ENCODE measurements at regions not wholly inside any gene's neighbourhood (a gene's known extent, or its start where the extent isn't known, plus 50 kb on each side); places are given as distances from the start of the nearest gene placed in this dataset.
A peak's percentile ranks its signal among the peaks of the same experiment; 100 is the strongest.
"Not testable (repeated sequence)": the region's sequence is repeated elsewhere in the genome, so short reads cannot be mapped to it uniquely, and the experiment has no call there.

DNA sequence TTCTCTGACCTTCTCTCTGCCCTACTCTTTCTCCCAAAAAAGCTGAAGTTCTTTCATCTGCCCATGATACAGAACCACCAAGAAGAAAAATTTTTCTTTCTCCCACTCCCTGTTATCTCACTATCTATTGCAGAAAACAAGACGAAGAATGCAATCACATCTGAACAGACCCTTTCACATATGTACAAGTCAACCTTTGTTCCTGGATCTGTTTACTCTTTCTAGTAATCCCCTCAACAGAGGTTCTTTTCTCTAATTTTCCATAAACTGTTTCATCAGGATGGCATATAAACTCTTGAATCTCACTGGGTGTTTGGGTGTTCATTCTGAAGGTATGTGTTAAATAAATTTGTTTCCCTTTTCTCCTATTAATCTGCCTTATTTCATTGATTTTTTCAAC is 1262.7 kb upstream of the NRXN1 start:
- no peak overlapping the region for H3K4me3 ChIP-seq (ENCODE audit: low read depth, low read length)

GRCh38 chr2:52292801-52293200 is 1260.9 kb upstream of the NRXN1 start:
- no peaks in the 10 kb centered on the region for H3K9me3 ChIP-seq (ENCODE audit: control insufficient read depth, insufficient read depth, low read length)
- H3K27ac ChIP-seq (ENCODE audit: low read depth, low read length) = no peak overlapping the region
- no peaks in the 10 kb centered on the region for H3K4me1 ChIP-seq (ENCODE audit: control insufficient read depth, insufficient read depth, low read length)
- H3K4me3 ChIP-seq (ENCODE audit: low read depth, low read length) = no peak overlapping the region
- H3K36me3 ChIP-seq (ENCODE audit: control insufficient read depth, insufficient read depth, low read length) = no peaks in the 10 kb centered on the region
- peak in 1 of 6 donors; percentile 5 for DNase-seq (ENCODE audit: low read depth in 4 of 6, low spot score in 6 of 6)
- H3K27me3 ChIP-seq (ENCODE audit: control insufficient read depth, insufficient read depth, low read length) = no peaks in the 10 kb centered on the region
- no CpG with 5 or more reads among the region's 1 CpG for WGBS (ENCODE audit: insufficient coverage)

More for the DNA sequence above, 1262.7 kb upstream of the NRXN1 start:
- H3K9me3 ChIP-seq (ENCODE audit: control insufficient read depth, insufficient read depth, low read length) = peaks cover 3% of the 10 kb centered on the region
- H3K27me3 ChIP-seq (ENCODE audit: control insufficient read depth, insufficient read depth, low read length) = no peaks in the 10 kb centered on the region
- 67% methylated on average over 1 of the region's 1 CpG for WGBS (ENCODE audit: insufficient coverage)
- no peak overlapping the region for H3K27ac ChIP-seq (ENCODE audit: low read depth, low read length)
- no peaks in the 10 kb centered on the region for H3K36me3 ChIP-seq (ENCODE audit: control insufficient read depth, insufficient read depth, low read length)
- DNase-seq (ENCODE audit: low read depth in 4 of 6, low spot score in 6 of 6) = peak in 1 of 6 donors; percentile 7
- H3K4me1 ChIP-seq (ENCODE audit: control insufficient read depth, insufficient read depth, low read length) = no peaks in the 10 kb centered on the region

DNA sequence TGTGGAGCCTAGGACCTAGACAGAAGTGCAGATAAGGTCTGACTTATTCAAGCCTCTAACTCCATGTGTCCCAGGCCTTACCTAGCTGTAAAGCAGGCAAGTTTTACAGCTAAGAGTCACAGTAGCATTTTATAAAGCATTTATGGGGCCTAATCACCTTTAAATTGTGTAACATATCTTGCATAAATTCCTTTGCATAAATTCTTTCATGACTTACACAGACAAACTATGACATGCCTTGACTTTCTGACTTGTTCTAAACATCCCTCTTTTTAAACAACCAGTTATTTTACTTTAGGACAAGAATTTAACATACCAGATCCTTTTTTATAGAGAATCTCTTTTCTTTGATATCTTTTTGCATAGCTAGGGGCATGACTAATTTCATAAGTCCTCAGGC is 1257.8 kb upstream of the NRXN1 start:
- Histone ChIP-seq H3K4me1 (ENCODE audit: control insufficient read depth, insufficient read depth, low read length) (no peaks in the 10 kb centered on the region), H3K4me3 (ENCODE audit: low read depth, low read length) (no peak overlapping the region), H3K27ac (ENCODE audit: low read depth, low read length) (no peak overlapping the region), H3K27me3 (ENCODE audit: control insufficient read depth, insufficient read depth, low read length) (no peaks in the 10 kb centered on the region), H3K36me3 (ENCODE audit: control insufficient read depth, insufficient read depth, low read length) (no peaks in the 10 kb centered on the region), H3K9me3 (ENCODE audit: control insufficient read depth, insufficient read depth, low read length) (no peaks in the 10 kb centered on the region)
- no peak for DNase-seq (ENCODE audit: low read depth in 4 of 6, low spot score in 6 of 6)

DNA sequence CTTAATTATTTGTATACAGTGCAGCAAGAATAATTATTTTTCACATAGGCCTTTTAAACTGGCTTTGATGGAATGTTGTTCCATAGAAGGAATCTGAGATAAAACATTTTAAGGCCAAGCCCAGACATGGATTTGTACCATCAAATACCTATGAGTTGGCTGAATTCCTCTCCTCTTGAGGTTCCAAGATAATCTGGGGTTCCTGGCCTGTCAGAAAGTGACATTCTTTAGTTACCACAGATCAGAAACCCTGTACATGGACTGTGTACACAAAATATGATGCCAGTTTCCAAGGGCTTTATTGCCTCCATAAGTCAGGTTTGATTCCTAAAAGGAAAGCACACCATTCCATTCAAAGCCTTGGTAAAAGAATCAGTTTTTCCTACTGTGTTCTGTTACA is 1256.7 kb upstream of the NRXN1 start:
- Histone ChIP-seq H3K9me3 (ENCODE audit: control insufficient read depth, insufficient read depth, low read length) (no peaks in the 10 kb centered on the region), H3K27ac (ENCODE audit: low read depth, low read length) (no peak overlapping the region), H3K27me3 (ENCODE audit: control insufficient read depth, insufficient read depth, low read length) (no peaks in the 10 kb centered on the region), H3K4me1 (ENCODE audit: control insufficient read depth, insufficient read depth, low read length) (no peaks in the 10 kb centered on the region), H3K4me3 (ENCODE audit: low read depth, low read length) (no peak overlapping the region), H3K36me3 (ENCODE audit: control insufficient read depth, insufficient read depth, low read length) (no peaks in the 10 kb centered on the region)
- no peak for DNase-seq (ENCODE audit: low read depth in 4 of 6, low spot score in 6 of 6)

DNA sequence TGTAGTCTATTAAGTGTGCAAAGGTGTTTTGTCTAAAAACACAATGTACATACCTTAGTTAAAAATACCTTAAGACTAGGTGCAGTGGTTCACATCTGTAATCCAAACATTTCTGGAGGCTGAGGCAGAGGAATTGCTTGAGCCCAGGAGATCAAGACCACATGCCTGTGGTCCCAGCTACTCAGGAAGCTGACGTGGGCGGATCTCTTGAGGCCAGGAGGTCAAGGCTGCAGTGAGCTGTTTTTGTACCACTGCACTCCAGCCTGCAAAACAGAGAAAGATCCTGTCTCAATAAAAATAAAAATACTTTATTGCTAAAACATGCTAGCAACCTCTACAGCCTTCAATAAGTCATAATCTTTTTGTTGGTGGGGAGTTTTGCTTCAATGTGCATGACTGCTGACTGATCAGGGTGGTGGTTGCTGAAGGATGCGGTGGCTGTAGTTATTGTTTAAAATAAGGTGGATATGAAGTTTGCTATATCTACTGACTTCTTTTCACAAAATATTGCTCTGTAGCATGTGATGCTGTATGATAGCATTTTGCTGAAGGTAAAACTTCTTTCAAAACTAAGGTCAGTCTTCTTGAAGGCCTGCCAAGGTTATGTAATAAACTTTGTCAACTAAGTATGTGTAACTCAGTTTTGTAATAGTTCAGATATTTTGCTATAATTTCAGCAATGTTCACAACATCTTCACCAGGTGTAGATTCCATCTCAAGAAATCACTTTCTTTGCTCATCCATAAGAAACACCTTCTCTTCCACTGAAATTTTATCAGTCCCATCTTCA is 1238.0 kb upstream of the NRXN1 start:
- peaks cover 3% of the 10 kb centered on the region for H3K9me3 ChIP-seq (ENCODE audit: control insufficient read depth, insufficient read depth, low read length)
- H3K27me3 ChIP-seq (ENCODE audit: control insufficient read depth, insufficient read depth, low read length) = no peaks in the 10 kb centered on the region
- H3K36me3 ChIP-seq (ENCODE audit: control insufficient read depth, insufficient read depth, low read length) = no peaks in the 10 kb centered on the region
- H3K27ac ChIP-seq (ENCODE audit: low read depth, low read length) = no peak overlapping the region
- 83% methylated on average over 2 of the region's 3 CpGs for WGBS (ENCODE audit: insufficient coverage)
- no peaks in the 10 kb centered on the region for H3K4me1 ChIP-seq (ENCODE audit: control insufficient read depth, insufficient read depth, low read length)
- no peak for DNase-seq (ENCODE audit: low read depth in 4 of 6, low spot score in 6 of 6)
- no peak overlapping the region for H3K4me3 ChIP-seq (ENCODE audit: low read depth, low read length)

DNA sequence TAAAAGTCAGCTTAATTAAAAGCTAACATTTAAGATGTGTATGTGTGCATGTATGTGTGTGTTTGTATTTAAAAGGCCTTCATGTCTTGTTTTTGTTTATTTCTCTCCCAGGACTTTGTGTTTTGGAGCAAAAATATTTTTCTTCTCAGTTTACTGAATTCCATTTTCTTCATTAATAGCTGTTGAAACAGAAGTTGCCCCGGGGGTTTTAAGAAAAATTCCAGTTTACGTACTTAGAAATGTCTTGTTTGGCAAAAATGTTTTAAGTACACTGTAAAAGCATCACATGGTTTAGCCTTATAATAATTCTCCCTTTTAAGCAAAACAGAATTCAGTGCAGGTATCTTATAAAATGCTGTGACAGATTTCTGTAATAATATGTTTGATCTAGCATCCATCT is 1233.0 kb upstream of the NRXN1 start:
- Histone ChIP-seq H3K36me3 (ENCODE audit: control insufficient read depth, insufficient read depth, low read length) (no peaks in the 10 kb centered on the region), H3K27ac (ENCODE audit: low read depth, low read length) (no peak overlapping the region), H3K9me3 (ENCODE audit: control insufficient read depth, insufficient read depth, low read length) (no peaks in the 10 kb centered on the region), H3K4me1 (ENCODE audit: control insufficient read depth, insufficient read depth, low read length) (no peaks in the 10 kb centered on the region), H3K27me3 (ENCODE audit: control insufficient read depth, insufficient read depth, low read length) (no peaks in the 10 kb centered on the region), H3K4me3 (ENCODE audit: low read depth, low read length) (no peak overlapping the region)
- no peak for DNase-seq (ENCODE audit: low read depth in 4 of 6, low spot score in 6 of 6)
- no CpG with 5 or more reads among the region's 2 CpGs for WGBS (ENCODE audit: insufficient coverage)

GRCh38 chr2:52264488-52264887 is 1232.6 kb upstream of the NRXN1 start:
- Histone ChIP-seq H3K4me3 (ENCODE audit: low read depth, low read length) (no peak overlapping the region), H3K9me3 (ENCODE audit: control insufficient read depth, insufficient read depth, low read length) (no peaks in the 10 kb centered on the region), H3K4me1 (ENCODE audit: control insufficient read depth, insufficient read depth, low read length) (no peaks in the 10 kb centered on the region), H3K27ac (ENCODE audit: low read depth, low read length) (no peak overlapping the region), H3K27me3 (ENCODE audit: control insufficient read depth, insufficient read depth, low read length) (no peaks in the 10 kb centered on the region), H3K36me3 (ENCODE audit: control insufficient read depth, insufficient read depth, low read length) (no peaks in the 10 kb centered on the region)
- WGBS (ENCODE audit: insufficient coverage) = 40% methylated on average over 2 of the region's 3 CpGs
- peak in 1 of 6 donors; percentile 9 for DNase-seq (ENCODE audit: low read depth in 4 of 6, low spot score in 6 of 6)

GRCh38 chr2:52260904-52261303 is 1229.0 kb upstream of the NRXN1 start:
- no peaks in the 10 kb centered on the region for H3K27me3 ChIP-seq (ENCODE audit: control insufficient read depth, insufficient read depth, low read length)
- peak in 2 of 6 donors; percentile 58 to 59 for DNase-seq (ENCODE audit: low read depth in 4 of 6, low spot score in 6 of 6)
- H3K27ac ChIP-seq (ENCODE audit: low read depth, low read length) = no peak overlapping the region
- H3K36me3 ChIP-seq (ENCODE audit: control insufficient read depth, insufficient read depth, low read length) = no peaks in the 10 kb centered on the region
- no peaks in the 10 kb centered on the region for H3K4me1 ChIP-seq (ENCODE audit: control insufficient read depth, insufficient read depth, low read length)
- no CpG with 5 or more reads among the region's 1 CpG for WGBS (ENCODE audit: insufficient coverage)
- H3K4me3 ChIP-seq (ENCODE audit: low read depth, low read length) = no peak overlapping the region
- no peaks in the 10 kb centered on the region for H3K9me3 ChIP-seq (ENCODE audit: control insufficient read depth, insufficient read depth, low read length)

DNA sequence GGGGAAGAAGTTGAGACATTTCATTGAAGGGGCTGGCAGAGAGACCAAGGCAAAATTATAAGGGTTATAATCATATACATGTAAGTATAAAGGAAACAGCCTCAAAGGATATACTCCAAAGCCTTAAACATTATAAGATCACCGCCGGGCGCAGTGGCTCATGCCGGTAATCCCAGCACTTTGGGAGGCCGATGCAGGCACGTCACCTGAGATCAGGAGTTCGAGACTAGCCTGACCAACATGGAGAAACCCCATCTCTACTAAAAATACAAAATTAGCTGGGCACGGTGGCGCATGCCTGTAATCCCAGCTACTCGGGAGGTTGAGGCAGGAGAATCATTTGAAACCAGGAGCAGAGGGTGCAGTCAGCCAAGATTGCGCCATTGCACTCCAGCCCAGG is 1227.0 kb upstream of the NRXN1 start:
- H3K4me3 ChIP-seq (ENCODE audit: low read depth, low read length); H3K27ac ChIP-seq (ENCODE audit: low read depth, low read length); H3K36me3 ChIP-seq (ENCODE audit: control insufficient read depth, insufficient read depth, low read length); H3K9me3 ChIP-seq (ENCODE audit: control insufficient read depth, insufficient read depth, low read length); H3K4me1 ChIP-seq (ENCODE audit: control insufficient read depth, insufficient read depth, low read length); DNase-seq (ENCODE audit: low read depth in 4 of 6, low spot score in 6 of 6); H3K27me3 ChIP-seq (ENCODE audit: control insufficient read depth, insufficient read depth, low read length): not testable (repeated sequence)
- 80% methylated on average over 5 of the region's 11 CpGs for WGBS (ENCODE audit: insufficient coverage)

- no peaks in the 10 kb centered on the region for H3K9me3 ChIP-seq (ENCODE audit: control insufficient read depth, insufficient read depth, low read length)
- no peaks in the 10 kb centered on the region for H3K4me1 ChIP-seq (ENCODE audit: control insufficient read depth, insufficient read depth, low read length)
- no peaks in the 10 kb centered on the region for H3K36me3 ChIP-seq (ENCODE audit: control insufficient read depth, insufficient read depth, low read length)
- no peak for DNase-seq (ENCODE audit: low read depth in 4 of 6, low spot score in 6 of 6)
- no peak overlapping the region for H3K4me3 ChIP-seq (ENCODE audit: low read depth, low read length)
- no peak overlapping the region for H3K27ac ChIP-seq (ENCODE audit: low read depth, low read length)
- WGBS (ENCODE audit: insufficient coverage) = no CpG with 5 or more reads among the region's 1 CpG
- no peaks in the 10 kb centered on the region for H3K27me3 ChIP-seq (ENCODE audit: control insufficient read depth, insufficient read depth, low read length)
Observed at GRCh38 chr2:52258038-52258437, 1226.1 kb upstream of the NRXN1 start.
